Breast epithelium (tissue), 4 donors: ENCODE measurements at regions not wholly inside any gene's neighbourhood (a gene's known extent, or its start where the extent isn't known, plus 50 kb on each side); places are given as distances from the start of the nearest gene placed in this dataset.

Source experiments
- DNase-seq, 2 donors: peaks; one replicate each; pipeline ENCODE4 v3.0.0-alpha.2; 2019; ENCODE audit warnings: low spot score in 2 of 2
- H3K27ac ChIP-seq, 2 donors: fragments of 200-600 bp; sonication (generic) in 1 of 2; one replicate each; pipeline ENCODE4 v1.5.1; 2016 to 2019; ENCODE audit warnings: mild to moderate bottlenecking in 1 of 2
- H3K27me3 ChIP-seq, 2 donors: fragments of 200-600 bp; sonication (generic) in 1 of 2; one replicate each; pipeline versions ENCODE4 v1.5.1 to v1.6.0; 2017 to 2019; ENCODE audit warnings: control low read depth in 1 of 2, mild to moderate bottlenecking in 1 of 2
- H3K36me3 ChIP-seq: fragments of 200-600 bp; one replicate; pipeline ENCODE4 v1.5.1; 2019
- H3K4me1 ChIP-seq, 2 donors: fragments of 200-600 bp; sonication (generic); one replicate each; pipeline ENCODE4 v1.5.1; 2016 to 2019; ENCODE audit warnings: control low read depth in 1 of 2
- H3K4me3 ChIP-seq, 3 donors: fragments of 200-600 bp; sonication (generic); 1 replicate in 2 of 3; 2 replicates in 1 of 3; pipeline ENCODE4 v1.5.1; 2016 to 2019; ENCODE audit warnings: mild to moderate bottlenecking in 3 of 3, moderate library complexity in 2 of 3
- H3K9me3 ChIP-seq, 2 donors: fragments of 200-600 bp; sonication (generic) in 1 of 2; one replicate each; pipeline ENCODE4 v1.5.1; 2016 to 2019; ENCODE audit warnings: control low read depth in 1 of 2
- CTCF ChIP-seq, 3 donors: fragments of 450-650 bp; IDR thresholded peaks; one replicate each; pipeline ENCODE4 v1.5.1; 2016 to 2017; ENCODE audit warnings: antibody characterized with exemption in 3 of 3, mild to moderate bottlenecking in 3 of 3, moderate library complexity in 3 of 3
- POLR2A ChIP-seq: fragments of 450-650 bp; IDR thresholded peaks from one replicate; pipeline ENCODE4 v1.6.1; 2016; ENCODE audit warnings: antibody characterized with exemption, mild to moderate bottlenecking, moderate library complexity
- POLR2AphosphoS5 ChIP-seq, 3 donors: sonication (generic); formaldehyde crosslinking; IDR thresholded peaks; one replicate each; pipeline ENCODE4 v1.6.1; 2017; ENCODE audit warnings: antibody characterized with exemption in 3 of 3
- intact Hi-C: fragments of 100-400 bp; cut with DNase I; formaldehyde crosslinking; loops from one replicate; pipeline ENCODE4 v1.15.1; 2023; ENCODE audit warnings: low total_unique reads

GRCh38 chr16:86319585-86320236, 190.6 kb upstream of the FOXF1 start:
- H3K9me3 ChIP-seq: no peaks in the 10 kb centered on the region
- no peak for TF ChIP-seq POLR2AphosphoS5 (IDR thresholded peaks at IDR 0.05)
- no peak overlapping the region for H3K27ac ChIP-seq
- no peaks in the 10 kb centered on the region for H3K4me1 ChIP-seq
- intact Hi-C loops: loop anchor here (2.0 kb wide), 1 partner anchor 49 kb away; no protein-coding TSS in a partner anchor
- no peak for DNase-seq
- H3K4me3 ChIP-seq: no peak overlapping the region
- no peaks in the 10 kb centered on the region for H3K36me3 ChIP-seq
- H3K27me3 ChIP-seq: peaks cover 0 to 47% of the 10 kb centered on the region in 2 donors

GRCh38 chr16:86320237-86320595, 190.1 kb upstream of the FOXF1 start:
- H3K36me3 ChIP-seq: no peaks in the 10 kb centered on the region
- TF ChIP-seq POLR2AphosphoS5 (IDR thresholded peaks at IDR 0.05) (no peak), POLR2A (no peak), CTCF (IDR thresholded peaks at IDR 0.05) (no peak)
- H3K4me1 ChIP-seq: no peaks in the 10 kb centered on the region
- no peak for DNase-seq
- peaks cover 0 to 47% of the 10 kb centered on the region in 2 donors for H3K27me3 ChIP-seq
- H3K9me3 ChIP-seq: peaks cover 0 to 2% of the 10 kb centered on the region in 2 donors
- intact Hi-C loops: loop anchor here (2.0 kb wide), 1 partner anchor 49 kb away; no protein-coding TSS in a partner anchor
- no peak overlapping the region for H3K4me3 ChIP-seq
- no peak overlapping the region for H3K27ac ChIP-seq

GRCh38 chr16:86321491-86321890, 188.8 kb upstream of the FOXF1 start:
- H3K27ac ChIP-seq: no peak overlapping the region
- H3K4me1 ChIP-seq: no peaks in the 10 kb centered on the region
- intact Hi-C loops: loop anchor here (2.0 kb wide), 1 partner anchor 47 kb away; no protein-coding TSS in a partner anchor
- H3K9me3 ChIP-seq: peaks cover 0 to 8% of the 10 kb centered on the region in 2 donors
- H3K36me3 ChIP-seq: no peaks in the 10 kb centered on the region
- DNase-seq: no peak
- H3K4me3 ChIP-seq: no peak overlapping the region
- TF ChIP-seq POLR2AphosphoS5 (IDR thresholded peaks at IDR 0.05) (no peak), CTCF (IDR thresholded peaks at IDR 0.05) (no peak), POLR2A (no peak)
- H3K27me3 ChIP-seq: peaks cover 0 to 51% of the 10 kb centered on the region in 2 donors

- no peaks in the 10 kb centered on the region for H3K4me1 ChIP-seq
- no peak for TF ChIP-seq CTCF (IDR thresholded peaks at IDR 0.05)
- no peak for TF ChIP-seq POLR2A
- no peak for TF ChIP-seq POLR2AphosphoS5 (IDR thresholded peaks at IDR 0.05)
- no peak overlapping the region for H3K4me3 ChIP-seq
- H3K27me3 ChIP-seq: peaks cover 0 to 56% of the 10 kb centered on the region in 2 donors
- intact Hi-C loops: no loop called here
- no peak overlapping the region for H3K27ac ChIP-seq
- H3K9me3 ChIP-seq: peaks cover 0 to 8% of the 10 kb centered on the region in 2 donors
- DNase-seq: no peak
- H3K36me3 ChIP-seq: no peaks in the 10 kb centered on the region
These were observed 188.0 kb upstream of the FOXF1 start for GRCh38 chr16:86322283-86322682.

GRCh38 chr16:86322806-86323205, 187.5 kb upstream of the FOXF1 start:
- intact Hi-C loops: no loop called here
- TF ChIP-seq CTCF (IDR thresholded peaks at IDR 0.05) (no peak), POLR2AphosphoS5 (IDR thresholded peaks at IDR 0.05) (no peak), POLR2A (no peak)
- Histone ChIP-seq H3K27ac (no peak overlapping the region), H3K27me3 (peaks cover 0 to 61% of the 10 kb centered on the region in 2 donors), H3K4me3 (no peak overlapping the region), H3K36me3 (no peaks in the 10 kb centered on the region), H3K9me3 (peaks cover 0 to 8% of the 10 kb centered on the region in 2 donors), H3K4me1 (no peaks in the 10 kb centered on the region)
- no peak for DNase-seq
